IPS DF 4.7 (cell line): ENCODE measurements at regions not wholly inside any gene's neighbourhood (a gene's known extent, or its start where the extent isn't known, plus 50 kb on each side); places are given as distances from the start of the nearest gene placed in this dataset.

ENCODE experiments used
- DNase-seq: peaks from one replicate; pipeline ENCODE4 v3.0.0-alpha.2; 2013; ENCODE audit warnings: low spot score; ENCODE audit errors: extremely low read depth

GRCh38 chr1:81230983-81231728 lies 569.6 kb upstream of the ADGRL2 start:
- DNase-seq: no peak

- no peak for DNase-seq
Measured at GRCh38 chr1:81228926-81229325, 571.8 kb upstream of the ADGRL2 start.

- DNase-seq: no peak
Measured at GRCh38 chr1:81226603-81226928, 574.2 kb upstream of the ADGRL2 start.

GRCh38 chr1:81225789-81226602 lies 574.7 kb upstream of the ADGRL2 start:
- no peak for DNase-seq

GRCh38 chr1:81224222-81224621 lies 576.5 kb upstream of the ADGRL2 start:
- DNase-seq: no peak

- no peak for DNase-seq
Measured at GRCh38 chr1:81221564-81221963, 579.2 kb upstream of the ADGRL2 start.

- no peak for DNase-seq
Measured at GRCh38 chr1:81220614-81221071, 580.1 kb upstream of the ADGRL2 start.

GRCh38 chr1:81217058-81217457 lies 583.7 kb upstream of the ADGRL2 start:
- no peak for DNase-seq

- no peak for DNase-seq
Measured at GRCh38 chr1:81213279-81213678, 587.5 kb upstream of the ADGRL2 start.

GRCh38 chr1:81209461-81209860 lies 591.3 kb upstream of the ADGRL2 start:
- DNase-seq: no peak

GRCh38 chr1:81208441-81208840 lies 592.3 kb upstream of the ADGRL2 start:
- DNase-seq: no peak

GRCh38 chr1:81205956-81206355 lies 594.8 kb upstream of the ADGRL2 start:
- no peak for DNase-seq

GRCh38 chr1:81201779-81202178 lies 599.0 kb upstream of the ADGRL2 start:
- no peak for DNase-seq

- DNase-seq: no peak
Measured at GRCh38 chr1:81197591-81197990, 603.1 kb upstream of the ADGRL2 start.

GRCh38 chr1:81192647-81193642 lies 607.8 kb upstream of the ADGRL2 start:
- no peak for DNase-seq

- no peak for DNase-seq
Measured at GRCh38 chr1:81190003-81190402, 610.7 kb upstream of the ADGRL2 start.

- no peak for DNase-seq
Measured at GRCh38 chr1:81187635-81188034, 613.1 kb upstream of the ADGRL2 start.

GRCh38 chr1:81186261-81186660 lies 614.5 kb upstream of the ADGRL2 start:
- no peak for DNase-seq

- no peak for DNase-seq
Measured at GRCh38 chr1:81183553-81183952, 617.2 kb upstream of the ADGRL2 start.

- DNase-seq: no peak
Measured at GRCh38 chr1:81183051-81183450, 617.7 kb upstream of the ADGRL2 start.

GRCh38 chr1:81179242-81179641 lies 621.5 kb upstream of the ADGRL2 start:
- DNase-seq: no peak
